Spinal cord (tissue), 9 donors: ENCODE measurements at regions not wholly inside any gene's neighbourhood (a gene's known extent, or its start where the extent isn't known, plus 50 kb on each side); places are given as distances from the start of the nearest gene placed in this dataset.

ENCODE experiments used
- DNase-seq, 6 donors: peaks; one replicate each; pipeline versions ENCODE4 v3.0.0 to v3.0.0-alpha.2; 2013 to 2015; ENCODE audit warnings: low spot score in 6 of 6, low read depth in 4 of 6
- H3K27ac ChIP-seq: one replicate; pipeline ENCODE4 v1.5.1; 2013; ENCODE audit warnings: low read depth, low read length, control low read depth
- H3K27me3 ChIP-seq: one replicate; pipeline ENCODE4 v1.6.1; 2013; ENCODE audit warnings: low read length; ENCODE audit not compliant: control insufficient read depth, insufficient read depth
- H3K36me3 ChIP-seq: one replicate; pipeline ENCODE4 v1.6.1; 2013; ENCODE audit warnings: low read length; ENCODE audit not compliant: control insufficient read depth, insufficient read depth
- H3K4me1 ChIP-seq: one replicate; pipeline ENCODE4 v1.6.1; 2013; ENCODE audit warnings: low read length; ENCODE audit not compliant: control insufficient read depth, insufficient read depth
- H3K4me3 ChIP-seq: one replicate; pipeline ENCODE4 v1.5.1; 2013; ENCODE audit warnings: low read depth, low read length, control low read depth
- H3K9me3 ChIP-seq: one replicate; pipeline ENCODE4 v1.6.1; 2013; ENCODE audit warnings: low read length; ENCODE audit not compliant: control insufficient read depth, insufficient read depth
- WGBS: methylation state at CpG from one replicate; pipeline ENCODE4 v1.1.5; 2013; ENCODE audit warnings: missing lambda C conversion rate; ENCODE audit not compliant: insufficient coverage; 5-methylcytosine and 5-hydroxymethylcytosine counted together
- donor health status: healthy.

GRCh38 chr10:65196111-65196510 lies 1674.9 kb downstream of the REEP3 start:
- WGBS, result no CpG with 5 or more reads among the region's 1 CpG
- DNase-seq, result no peak

GRCh38 chr10:65197935-65198334 lies 1676.7 kb downstream of the REEP3 start:
- H3K36me3 ChIP-seq, result no peaks in the 10 kb centered on the region
- DNase-seq, result peak in 1 of 6 donors; percentile 15
- H3K4me1 ChIP-seq, result no peaks in the 10 kb centered on the region
- H3K4me3 ChIP-seq, result no peak overlapping the region
- WGBS, result no CpG with 5 or more reads among the region's 1 CpG
- H3K9me3 ChIP-seq, result no peaks in the 10 kb centered on the region
- no peak overlapping the region for H3K27ac ChIP-seq
- no peaks in the 10 kb centered on the region for H3K27me3 ChIP-seq

More at GRCh38 chr10:65196111-65196510, 1674.9 kb downstream of the REEP3 start:
- H3K9me3 ChIP-seq, result no peaks in the 10 kb centered on the region
- no peaks in the 10 kb centered on the region for H3K4me1 ChIP-seq
- H3K27ac ChIP-seq, result no peak overlapping the region
- H3K27me3 ChIP-seq, result no peaks in the 10 kb centered on the region
- H3K4me3 ChIP-seq, result no peak overlapping the region
- no peaks in the 10 kb centered on the region for H3K36me3 ChIP-seq

GRCh38 chr10:65201491-65201890 lies 1680.3 kb downstream of the REEP3 start:
- Histone ChIP-seq H3K36me3 (no peaks in the 10 kb centered on the region), H3K27me3 (no peaks in the 10 kb centered on the region), H3K27ac (no peak overlapping the region), H3K9me3 (no peaks in the 10 kb centered on the region), H3K4me3 (no peak overlapping the region), H3K4me1 (no peaks in the 10 kb centered on the region)
- WGBS, result 100% methylated on average over 1 of the region's 3 CpGs
- no peak for DNase-seq

GRCh38 chr10:65204999-65205398 lies 1683.8 kb downstream of the REEP3 start:
- Histone ChIP-seq H3K36me3 (no peaks in the 10 kb centered on the region), H3K27ac (no peak overlapping the region), H3K27me3 (no peaks in the 10 kb centered on the region), H3K9me3 (no peaks in the 10 kb centered on the region), H3K4me3 (no peak overlapping the region), H3K4me1 (no peaks in the 10 kb centered on the region)
- WGBS, result no CpG with 5 or more reads among the region's 1 CpG
- no peak for DNase-seq

- H3K27ac ChIP-seq, result no peak overlapping the region
- DNase-seq, result no peak
- WGBS, result 100% methylated on average over 1 of the region's 2 CpGs
- H3K4me3 ChIP-seq, result no peak overlapping the region
- no peaks in the 10 kb centered on the region for H3K36me3 ChIP-seq
- H3K9me3 ChIP-seq, result no peaks in the 10 kb centered on the region
- H3K4me1 ChIP-seq, result no peaks in the 10 kb centered on the region
- no peaks in the 10 kb centered on the region for H3K27me3 ChIP-seq
These were observed 1692.0 kb downstream of the REEP3 start for GRCh38 chr10:65213170-65213569.

- Histone ChIP-seq H3K27ac (no peak overlapping the region), H3K27me3 (no peaks in the 10 kb centered on the region), H3K36me3 (no peaks in the 10 kb centered on the region), H3K4me1 (no peaks in the 10 kb centered on the region), H3K9me3 (no peaks in the 10 kb centered on the region), H3K4me3 (no peak overlapping the region)
- WGBS, result no CpG with 5 or more reads among the region's 3 CpGs
- DNase-seq, result no peak
These were observed 1698.2 kb downstream of the REEP3 start for GRCh38 chr10:65219444-65219843.

- Histone ChIP-seq H3K9me3 (no peaks in the 10 kb centered on the region), H3K27ac (no peak overlapping the region), H3K27me3 (no peaks in the 10 kb centered on the region), H3K4me3 (no peak overlapping the region), H3K36me3 (no peaks in the 10 kb centered on the region), H3K4me1 (no peaks in the 10 kb centered on the region)
- no peak for DNase-seq
- WGBS, result no CpG with 5 or more reads among the region's 3 CpGs
These were observed 1694.7 kb upstream of the LRRTM3 start for GRCh38 chr10:65231148-65231547.

- no peaks in the 10 kb centered on the region for H3K4me1 ChIP-seq
- H3K9me3 ChIP-seq, result no peaks in the 10 kb centered on the region
- WGBS, result 92% methylated on average over 2 of the region's 2 CpGs
- no peaks in the 10 kb centered on the region for H3K27me3 ChIP-seq
- H3K36me3 ChIP-seq, result no peaks in the 10 kb centered on the region
- H3K4me3 ChIP-seq, result no peak overlapping the region
- H3K27ac ChIP-seq, result no peak overlapping the region
- DNase-seq, result no peak
These were observed 1691.6 kb upstream of the LRRTM3 start for GRCh38 chr10:65234261-65234660.

- Histone ChIP-seq H3K27ac (no peak overlapping the region), H3K36me3 (no peaks in the 10 kb centered on the region), H3K4me3 (no peak overlapping the region), H3K27me3 (no peaks in the 10 kb centered on the region), H3K9me3 (no peaks in the 10 kb centered on the region), H3K4me1 (no peaks in the 10 kb centered on the region)
- no peak for DNase-seq
- WGBS, result 70% methylated on average over 1 of the region's 2 CpGs
These were observed 1690.6 kb upstream of the LRRTM3 start for GRCh38 chr10:65235266-65235665.

- 83% methylated on average over 1 of the region's 2 CpGs for WGBS
- no peak overlapping the region for H3K4me3 ChIP-seq
- H3K9me3 ChIP-seq, result no peaks in the 10 kb centered on the region
- H3K27ac ChIP-seq, result no peak overlapping the region
- H3K36me3 ChIP-seq, result no peaks in the 10 kb centered on the region
- no peaks in the 10 kb centered on the region for H3K27me3 ChIP-seq
- no peak for DNase-seq
- no peaks in the 10 kb centered on the region for H3K4me1 ChIP-seq
These were observed 1690.0 kb upstream of the LRRTM3 start for GRCh38 chr10:65235846-65236245.
